AG04450 (cell line): ENCODE measurements at regions not wholly inside any gene's neighbourhood (a gene's known extent, or its start where the extent isn't known, plus 50 kb on each side); places are given as distances from the start of the nearest gene placed in this dataset.

Experiments used
- CTCF ChIA-PET: fragments of 300-600, 350-600 bp; formaldehyde crosslinking; extraction: SDS; loops from one replicate; lab custom pipeline; 2022; ENCODE audit warnings: antibody characterized with exemption, inconsistent platforms; lab: Charles Lee
- POLR2A ChIA-PET: fragments of 350-600 bp; formaldehyde crosslinking; extraction: SDS; loops from one replicate; lab custom pipeline; 2021; ENCODE audit warnings: antibody characterized with exemption, inconsistent platforms; lab: Yijun Ruan, JAX
- DNase-seq: peaks from one replicate; pipeline ENCODE4 v3.0.0-alpha.2; 2011; ENCODE audit warnings: low read depth, low spot score
- H3K27ac ChIP-seq: one replicate; pipeline ENCODE4 v1.5.1; 2012; ENCODE audit warnings: low read depth, low read length, control low read depth
- H3K27me3 ChIP-seq: one replicate; pipeline ENCODE4 v1.6.0; 2012; ENCODE audit warnings: low read length; ENCODE audit not compliant: control insufficient read depth, insufficient read depth
- H3K4me3 ChIP-seq: 2 replicates; pipeline ENCODE4 v1.5.1; 2011; ENCODE audit warnings: mild to moderate bottlenecking, low read depth, low read length, control low read depth
- H3K9me3 ChIP-seq: 2 replicates; pipeline ENCODE4 v1.5.1; 2012; ENCODE audit warnings: low read length; ENCODE audit not compliant: control insufficient read depth, insufficient read depth
- CTCF ChIP-seq: IDR thresholded peaks from 2 replicates; pipeline ENCODE4 v1.5.1; 2011; ENCODE audit warnings: low read depth, low read length, control low read depth, inconsistent platforms

- H3K27me3 ChIP-seq, result no peaks in the 10 kb centered on the region
- TF ChIP-seq CTCF, result no peak
- no peak for DNase-seq
- ChIA-PET POLR2A (no interaction called here), CTCF (no interaction called here)
- no peak overlapping the region for H3K27ac ChIP-seq
- peaks cover 100% of the 10 kb centered on the region for H3K9me3 ChIP-seq
- H3K4me3 ChIP-seq, result no peak overlapping the region
Measured at GRCh38 chr22:49299821-49300231, 527.8 kb downstream of the BRD1 start.

GRCh38 chr22:49298834-49299750, 528.6 kb downstream of the BRD1 start:
- TF ChIP-seq CTCF, result no peak
- Histone ChIP-seq H3K27ac (no peak overlapping the region), H3K27me3 (no peaks in the 10 kb centered on the region), H3K9me3 (peaks cover 98% of the 10 kb centered on the region), H3K4me3 (no peak overlapping the region)
- no peak for DNase-seq
- CTCF ChIA-PET, result no interaction called here
- POLR2A ChIA-PET, result interaction anchor here (0.6 kb wide), 1 partner anchor 13 kb away, joined by 3 read pairs; no protein-coding TSS in a partner anchor

- H3K27me3 ChIP-seq, result no peaks in the 10 kb centered on the region
- H3K4me3 ChIP-seq, result no peak overlapping the region
- H3K9me3 ChIP-seq, result peaks cover 91% of the 10 kb centered on the region
- ChIA-PET POLR2A (interaction anchor here (0.6 kb wide), 1 partner anchor 14 kb away, joined by 3 read pairs; no protein-coding TSS in a partner anchor), CTCF (no interaction called here)
- TF ChIP-seq CTCF, result no peak
- H3K27ac ChIP-seq, result no peak overlapping the region
- no peak for DNase-seq
Measured at GRCh38 chr22:49297871-49298721, 529.6 kb downstream of the BRD1 start.

GRCh38 chr22:49297286-49297870, 530.3 kb downstream of the BRD1 start:
- no peak overlapping the region for H3K27ac ChIP-seq
- POLR2A ChIA-PET, result no interaction called here
- no peak for DNase-seq
- no peak for TF ChIP-seq CTCF
- no peaks in the 10 kb centered on the region for H3K27me3 ChIP-seq
- no peak overlapping the region for H3K4me3 ChIP-seq
- CTCF ChIA-PET, result no interaction called here
- H3K9me3 ChIP-seq, result peaks cover 91% of the 10 kb centered on the region
